AG04450 (cell line): ENCODE measurements at regions not wholly inside any gene's neighbourhood (a gene's known extent, or its start where the extent isn't known, plus 50 kb on each side); places are given as distances from the start of the nearest gene placed in this dataset.

Experiments
- CTCF ChIA-PET: fragments of 300-600, 350-600 bp; formaldehyde crosslinking; extraction: SDS; loops from one replicate; lab custom pipeline; 2022; ENCODE audit warnings: antibody characterized with exemption, inconsistent platforms; lab: Charles Lee
- POLR2A ChIA-PET: fragments of 350-600 bp; formaldehyde crosslinking; extraction: SDS; loops from one replicate; lab custom pipeline; 2021; ENCODE audit warnings: antibody characterized with exemption, inconsistent platforms; lab: Yijun Ruan, JAX
- DNase-seq: peaks from one replicate; pipeline ENCODE4 v3.0.0-alpha.2; 2011; ENCODE audit warnings: low read depth, low spot score
- H3K27ac ChIP-seq: one replicate; pipeline ENCODE4 v1.5.1; 2012; ENCODE audit warnings: low read depth, low read length, control low read depth
- H3K27me3 ChIP-seq: one replicate; pipeline ENCODE4 v1.6.0; 2012; ENCODE audit warnings: low read length; ENCODE audit not compliant: control insufficient read depth, insufficient read depth
- H3K4me3 ChIP-seq: 2 replicates; pipeline ENCODE4 v1.5.1; 2011; ENCODE audit warnings: mild to moderate bottlenecking, low read depth, low read length, control low read depth
- H3K9me3 ChIP-seq: 2 replicates; pipeline ENCODE4 v1.5.1; 2012; ENCODE audit warnings: low read length; ENCODE audit not compliant: control insufficient read depth, insufficient read depth
- CTCF ChIP-seq: IDR thresholded peaks from 2 replicates; pipeline ENCODE4 v1.5.1; 2011; ENCODE audit warnings: low read depth, low read length, control low read depth, inconsistent platforms

- ChIA-PET CTCF (interaction anchor here (1.3 kb wide), 1 partner anchor 33 kb away, joined by 5 read pairs; no protein-coding TSS in a partner anchor), POLR2A (no interaction called here)
- no peak for TF ChIP-seq CTCF
- Histone ChIP-seq H3K4me3 (no peak overlapping the region), H3K27ac (no peak overlapping the region), H3K9me3 (no peaks in the 10 kb centered on the region), H3K27me3 (no peaks in the 10 kb centered on the region)
- no peak for DNase-seq
These were observed 81.3 kb upstream of the TMTC4 start for GRCh38 chr13:100755891-100756290.

GRCh38 chr13:100754459-100754858, 79.9 kb upstream of the TMTC4 start:
- Histone ChIP-seq H3K27me3 (no peaks in the 10 kb centered on the region), H3K27ac (no peak overlapping the region), H3K4me3 (no peak overlapping the region), H3K9me3 (no peaks in the 10 kb centered on the region)
- no peak for DNase-seq
- TF ChIP-seq CTCF, result no peak
- ChIA-PET POLR2A (no interaction called here), CTCF (no interaction called here)

- Histone ChIP-seq H3K4me3 (no peak overlapping the region), H3K9me3 (no peaks in the 10 kb centered on the region), H3K27me3 (no peaks in the 10 kb centered on the region), H3K27ac (no peak overlapping the region)
- TF ChIP-seq CTCF, result no peak
- DNase-seq, result no peak
- ChIA-PET POLR2A (no interaction called here), CTCF (interaction anchor here (0.5 kb wide), 1 partner anchor 347 kb away, joined by 4 read pairs; no protein-coding TSS in a partner anchor)
These were observed 78.8 kb upstream of the TMTC4 start for GRCh38 chr13:100753376-100753775.

GRCh38 chr13:100751826-100752225, 77.2 kb upstream of the TMTC4 start:
- DNase-seq, result no peak
- POLR2A ChIA-PET, result no interaction called here
- no peaks in the 10 kb centered on the region for H3K27me3 ChIP-seq
- CTCF ChIA-PET, result no interaction called here
- no peaks in the 10 kb centered on the region for H3K9me3 ChIP-seq
- no peak overlapping the region for H3K4me3 ChIP-seq
- TF ChIP-seq CTCF, result no peak
- H3K27ac ChIP-seq, result no peak overlapping the region

GRCh38 chr13:100746953-100747683, 72.5 kb upstream of the TMTC4 start:
- no peaks in the 10 kb centered on the region for H3K9me3 ChIP-seq
- TF ChIP-seq CTCF, result no peak
- ChIA-PET CTCF (no interaction called here), POLR2A (no interaction called here)
- no peaks in the 10 kb centered on the region for H3K27me3 ChIP-seq
- H3K27ac ChIP-seq, result no peak overlapping the region
- no peak for DNase-seq
- no peak overlapping the region for H3K4me3 ChIP-seq
